ENCODE measurements at regions not wholly inside any gene's neighbourhood (a gene's known extent, or its start where the extent isn't known, plus 50 kb on each side); places are given as distances from the start of the nearest gene placed in this dataset.
"Not testable (repeated sequence)": the region's sequence is repeated elsewhere in the genome, so short reads cannot be mapped to it uniquely, and the experiment has no call there.

DNA sequence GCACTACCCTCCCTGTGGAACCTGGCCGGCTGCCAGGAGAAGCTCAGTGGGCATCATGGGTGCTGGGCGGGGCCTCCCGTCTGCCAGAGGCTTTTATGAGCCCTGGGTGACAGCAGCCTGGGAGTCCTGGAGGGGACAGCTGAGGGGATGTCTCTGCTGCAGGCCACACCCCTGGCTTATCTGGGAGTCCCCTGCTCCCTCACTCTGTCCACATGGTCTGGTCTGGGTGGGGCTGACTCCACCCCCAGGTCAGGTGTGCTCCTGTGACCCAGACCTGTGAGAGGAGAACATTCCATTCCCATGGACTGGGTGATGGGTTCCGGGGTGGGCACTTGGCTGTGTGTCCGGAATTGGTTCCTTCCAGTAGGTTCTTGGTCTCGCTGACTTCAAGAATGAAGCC is 369.3 kb upstream of the SFSWAP start:
- not testable (repeated sequence) for DNase-seq (ENCODE audit: low spot score)

DNA sequence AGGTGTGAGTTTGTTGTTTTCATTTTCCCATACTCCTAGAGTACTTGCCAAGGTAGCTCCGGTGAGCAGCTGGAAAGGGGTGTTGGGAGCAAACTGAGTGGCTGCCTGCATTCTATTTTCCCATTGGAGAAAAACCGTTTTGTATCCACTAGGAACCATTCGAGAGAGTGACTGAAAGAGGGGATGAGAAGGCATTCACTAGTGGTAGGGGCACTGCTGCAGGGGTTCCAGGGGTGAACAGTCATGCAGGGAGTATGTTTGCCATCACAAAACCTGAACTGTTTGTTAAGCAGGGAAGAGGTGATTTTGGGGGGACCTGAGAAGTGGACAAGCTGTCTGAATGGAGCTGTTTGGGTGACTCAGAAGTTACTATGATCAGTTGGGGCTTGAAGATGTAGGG is 367.5 kb upstream of the SFSWAP start:
- DNase-seq (ENCODE audit: low spot score) = not testable (repeated sequence)

GRCh38 chr12:131344715-131345520 is 366.0 kb upstream of the SFSWAP start:
- DNase-seq (ENCODE audit: low spot score) = not testable (repeated sequence)

DNA sequence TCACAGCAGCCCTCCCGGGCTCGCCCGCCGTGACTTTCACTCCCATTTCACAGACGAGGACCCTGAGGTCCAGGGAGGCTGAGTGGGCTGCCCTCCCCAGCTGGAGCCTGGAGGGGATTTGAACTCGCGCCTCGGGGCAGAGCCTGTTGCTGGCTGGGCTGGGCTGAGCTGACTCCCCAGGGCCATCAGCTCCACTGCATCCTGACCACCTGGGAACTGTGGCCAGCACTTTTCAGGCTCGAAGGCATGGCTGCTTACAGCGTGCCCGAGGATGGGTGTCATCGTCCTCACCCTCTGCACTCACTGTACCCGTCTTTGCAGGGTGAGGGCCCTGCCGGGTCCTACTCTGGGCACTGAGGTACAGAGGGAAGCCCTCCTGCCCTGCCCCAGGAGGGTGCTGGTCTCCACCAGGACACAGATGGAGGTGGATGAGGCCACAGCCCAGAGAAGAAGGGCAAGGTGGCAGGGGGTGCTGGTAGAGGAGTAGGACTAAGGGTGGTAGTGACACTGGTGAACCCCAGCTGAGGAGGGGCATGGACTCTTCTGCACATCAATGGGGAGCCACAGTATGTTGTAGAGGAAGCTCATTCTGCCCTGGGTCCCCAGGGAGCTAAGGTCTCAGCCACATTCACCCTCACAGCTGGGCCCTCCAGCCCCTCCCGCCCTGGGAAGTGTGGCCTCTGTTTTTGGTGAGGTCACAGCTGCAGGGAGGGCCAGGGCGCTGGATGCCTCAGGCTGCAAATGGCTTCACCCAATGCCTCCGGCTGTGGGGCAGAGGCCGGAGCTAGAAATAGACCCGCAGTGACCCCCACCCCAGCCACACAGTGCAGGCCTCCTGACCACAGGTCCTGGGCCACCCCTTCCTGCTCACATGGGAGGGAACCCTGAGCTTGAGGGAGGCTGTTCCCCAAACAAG is 365.1 kb upstream of the SFSWAP start:
- DNase-seq (ENCODE audit: low spot score) = no peak

GRCh38 chr12:131346555-131347344 is 364.1 kb upstream of the SFSWAP start:
- no peak for DNase-seq (ENCODE audit: low spot score)

DNA sequence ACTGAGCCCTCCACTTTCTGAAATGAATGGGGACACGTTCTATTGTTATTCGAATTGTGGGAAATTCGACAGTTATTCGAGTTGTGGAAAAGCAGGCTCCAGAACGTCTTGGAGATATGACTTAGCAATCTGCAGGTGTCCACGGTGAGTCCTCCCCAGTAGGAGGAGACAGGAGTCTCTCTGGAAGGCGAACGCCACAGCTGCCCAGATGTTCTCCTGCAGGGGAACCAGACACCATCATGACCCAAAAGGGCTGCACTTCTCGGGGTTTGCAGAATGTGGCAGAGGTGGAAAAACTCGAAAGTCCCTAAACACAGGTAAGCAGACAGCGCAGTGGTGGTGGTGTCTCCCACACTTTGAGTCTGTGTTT is 363.6 kb upstream of the SFSWAP start:
- DNase-seq (ENCODE audit: low spot score) = no peak

DNA sequence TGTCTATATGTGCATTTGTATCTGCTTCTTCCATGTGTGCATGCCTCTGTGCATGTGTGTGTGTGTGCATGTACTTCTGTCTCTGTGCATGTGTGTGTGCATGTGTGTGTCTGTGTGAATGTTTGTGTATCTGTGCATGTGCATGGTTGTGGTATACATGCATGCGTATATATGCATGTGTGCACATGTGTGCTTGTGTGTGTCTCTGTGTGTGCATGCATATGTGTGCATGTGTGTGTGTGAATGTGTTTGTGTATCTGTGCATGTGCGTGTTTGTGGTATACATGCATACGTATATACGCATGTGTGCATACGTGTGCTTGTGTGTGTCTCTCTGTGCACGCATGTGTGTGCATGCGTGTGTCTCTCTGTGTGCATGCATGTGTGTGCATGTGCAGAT is 363.2 kb upstream of the SFSWAP start:
- no peak for DNase-seq (ENCODE audit: low spot score)

DNA sequence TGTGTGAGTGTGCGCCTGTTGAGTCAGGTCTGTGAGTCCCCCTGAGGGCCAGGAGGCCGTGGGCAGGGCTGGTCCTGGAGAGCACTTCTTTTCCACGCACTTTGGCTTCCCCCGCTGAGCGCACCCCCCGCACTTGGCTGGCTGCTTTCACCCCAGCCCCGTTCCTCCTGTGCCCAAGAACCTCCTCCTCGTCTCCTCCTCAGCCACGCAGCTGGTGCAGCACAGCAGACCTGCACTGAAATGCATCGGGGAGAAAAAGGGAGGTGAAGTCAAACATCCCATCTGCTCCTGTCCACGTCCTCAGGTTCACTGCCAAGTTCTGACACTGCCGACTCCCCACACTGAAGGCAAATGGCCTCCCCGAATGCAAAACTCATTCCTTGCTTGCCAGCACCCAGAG is 362.7 kb upstream of the SFSWAP start:
- DNase-seq (ENCODE audit: low spot score) = no peak

DNA sequence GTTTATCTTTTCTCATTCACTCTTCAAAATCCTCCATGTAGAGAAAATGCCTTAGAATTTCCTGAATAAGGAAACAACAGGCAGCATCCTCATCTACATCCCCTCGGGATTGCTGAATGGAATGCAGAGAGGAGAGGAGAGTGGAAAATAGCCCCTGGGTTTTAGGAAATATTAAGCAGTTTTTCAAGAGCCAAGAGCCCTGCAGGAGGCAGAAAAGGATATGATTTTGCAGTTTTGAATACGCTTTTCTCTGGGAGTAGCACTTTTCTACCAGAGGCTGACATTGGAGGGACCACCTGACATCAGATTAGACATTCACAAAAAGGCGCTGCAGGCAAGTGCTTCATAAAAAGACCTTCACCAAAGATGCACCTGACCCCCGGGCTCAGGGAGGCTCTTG is 362.2 kb upstream of the SFSWAP start:
- no peak for DNase-seq (ENCODE audit: low spot score)

- DNase-seq (ENCODE audit: low spot score) = no peak
Observed at GRCh38 chr12:131349397-131350127, 361.3 kb upstream of the SFSWAP start.

GRCh38 chr12:131350943-131351318 is 360.0 kb upstream of the SFSWAP start:
- DNase-seq (ENCODE audit: low spot score) = no peak

- no peak for DNase-seq (ENCODE audit: low spot score)
Observed at GRCh38 chr12:131351319-131352028, 359.4 kb upstream of the SFSWAP start.

- no peak for DNase-seq (ENCODE audit: low spot score)
Observed at GRCh38 chr12:131352296-131352900, 358.5 kb upstream of the SFSWAP start.

DNA sequence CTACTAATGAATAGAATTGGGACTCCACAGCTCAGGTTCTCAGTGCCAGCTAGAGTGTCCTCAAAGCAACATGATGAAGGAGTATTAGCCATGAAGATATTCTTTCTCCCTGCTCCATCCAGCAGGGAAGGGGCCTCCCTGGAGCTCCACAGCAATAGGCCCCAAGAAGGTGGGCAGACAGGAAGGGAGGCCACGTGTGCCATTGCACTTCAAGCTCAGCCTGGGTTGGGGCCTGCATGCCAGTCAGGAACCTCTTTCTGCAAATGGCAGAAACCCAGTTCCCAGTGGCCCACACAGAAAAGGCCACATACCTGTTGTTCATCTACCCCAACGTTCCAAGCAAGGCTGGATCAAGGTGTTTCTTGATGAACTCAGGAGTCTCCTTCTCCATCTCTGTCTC is 357.5 kb upstream of the SFSWAP start:
- no peak for DNase-seq (ENCODE audit: low spot score)

- DNase-seq (ENCODE audit: low spot score) = no peak
Observed at GRCh38 chr12:131353826-131354225, 357.1 kb upstream of the SFSWAP start.

DNA sequence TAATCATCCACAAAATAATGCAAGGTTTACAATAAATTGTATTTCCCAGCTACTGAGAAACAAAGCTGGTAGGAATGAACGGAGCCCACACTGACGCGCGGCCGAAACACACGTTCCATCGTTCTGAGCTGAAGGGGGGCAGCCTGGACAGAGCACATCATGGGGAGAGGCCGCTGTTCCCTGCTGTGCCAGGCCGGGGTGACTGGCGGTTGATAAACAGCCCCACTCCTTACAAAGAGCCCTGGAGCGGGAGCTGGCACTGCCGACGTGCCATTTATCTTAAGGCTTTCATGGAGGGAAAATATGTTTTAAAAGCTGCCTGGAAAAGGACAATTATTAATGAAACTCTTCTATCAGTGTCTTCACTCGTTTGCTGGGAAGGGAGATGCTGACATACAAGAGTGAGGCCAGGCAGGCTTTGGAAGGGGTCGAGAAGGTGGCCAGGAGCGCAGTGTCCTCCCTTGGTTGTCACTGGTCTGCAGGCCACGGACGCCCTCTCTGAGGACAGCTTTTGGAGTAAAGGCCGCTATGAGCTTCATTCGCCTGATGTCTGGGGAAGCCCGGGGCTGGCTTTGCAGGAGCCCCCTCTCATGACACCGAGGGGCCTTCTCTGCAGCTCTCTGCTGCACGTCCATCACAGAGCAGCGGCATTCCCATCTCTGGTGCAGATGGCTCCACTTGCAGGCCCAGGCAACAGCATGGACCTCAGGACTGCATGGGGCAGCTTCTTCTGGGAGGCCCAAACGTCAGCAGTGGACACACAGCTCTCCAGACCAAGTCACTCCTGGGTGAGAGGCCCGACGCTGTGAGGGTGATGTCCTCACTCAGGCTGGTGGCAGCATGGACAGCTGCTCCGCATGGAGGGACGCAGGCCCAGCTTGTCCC is 355.3 kb upstream of the SFSWAP start:
- DNase-seq (ENCODE audit: low spot score) = no peak

DNA sequence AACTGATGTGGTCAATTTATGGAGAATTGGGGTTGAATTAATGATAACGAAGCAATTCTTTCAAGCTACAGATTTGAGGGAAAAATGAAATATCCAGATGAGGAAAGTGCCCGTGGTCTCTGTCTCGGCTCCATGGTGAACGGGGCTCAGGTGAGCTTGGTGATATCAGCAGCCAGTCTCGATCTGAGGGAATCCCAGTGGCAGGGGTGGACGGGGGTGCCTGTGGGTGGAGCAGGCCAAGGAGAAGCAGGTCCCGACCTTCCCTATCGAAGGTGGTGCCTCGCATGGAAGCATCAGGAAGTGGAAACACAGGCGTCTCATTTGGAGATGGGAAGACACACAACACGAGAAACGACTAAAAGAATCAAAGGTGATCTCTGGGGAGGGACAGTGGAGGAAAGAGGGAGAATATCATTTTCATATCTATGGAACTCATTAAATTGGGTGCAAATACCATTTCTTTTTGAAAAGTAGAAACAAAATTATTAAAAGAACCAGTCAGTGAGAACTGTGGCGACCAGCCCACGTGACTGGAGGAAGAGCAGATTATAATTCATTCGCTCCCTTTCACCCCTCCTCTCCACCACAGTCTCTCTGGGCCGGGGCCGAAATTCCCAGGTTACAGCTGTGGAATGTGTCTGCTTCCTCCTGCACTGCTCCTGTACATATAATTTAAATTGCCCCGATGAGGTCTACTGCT is 354.3 kb upstream of the SFSWAP start:
- no peak for DNase-seq (ENCODE audit: low spot score)

DNA sequence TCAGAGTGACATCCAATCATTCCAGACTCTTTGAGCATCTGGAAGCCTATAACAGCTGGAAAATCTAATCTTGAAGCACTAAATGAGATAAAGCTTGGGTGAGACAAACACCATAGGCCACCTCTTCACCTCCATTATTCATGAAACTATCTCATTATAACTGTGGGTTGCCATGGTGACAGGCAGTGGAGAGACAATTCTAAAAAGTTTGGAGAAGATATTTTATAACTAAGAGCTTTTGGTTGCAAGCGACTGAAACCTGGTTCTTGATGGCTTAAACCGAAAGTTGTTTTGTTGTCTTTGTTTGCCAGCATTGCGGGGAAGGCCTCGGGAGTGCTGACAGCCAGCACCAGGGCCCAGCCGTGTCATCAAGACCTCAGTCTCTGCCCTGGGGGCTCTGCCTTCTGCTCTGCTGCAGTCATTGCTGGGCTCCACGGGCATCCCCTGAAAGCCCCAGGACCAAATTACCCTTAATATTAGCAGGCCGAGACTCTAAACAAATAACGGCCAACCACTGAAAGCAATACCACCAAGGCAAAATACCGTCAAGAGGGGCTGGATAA is 353.6 kb upstream of the SFSWAP start:
- no peak for DNase-seq (ENCODE audit: low spot score)

DNA sequence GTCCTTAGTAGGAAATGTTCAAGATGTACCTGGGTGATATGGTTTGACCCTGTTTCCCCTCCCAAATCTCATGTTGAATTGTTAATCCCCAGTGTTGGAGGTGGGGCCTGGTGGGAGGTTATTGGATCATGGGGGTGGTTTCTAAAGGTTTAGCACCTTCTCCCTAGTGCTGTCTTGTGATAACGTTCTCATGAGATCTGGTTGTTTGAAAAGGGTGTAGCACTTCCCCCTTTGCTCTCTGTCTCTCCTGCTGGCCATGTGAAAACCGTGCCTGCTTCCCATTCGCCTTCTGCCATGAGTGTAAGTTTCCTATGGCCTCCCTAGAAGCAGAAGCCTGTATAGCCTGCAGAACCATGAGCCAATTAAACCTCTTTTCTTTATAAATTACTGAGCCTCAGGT is 353.0 kb upstream of the SFSWAP start:
- no peak for DNase-seq (ENCODE audit: low spot score)
